ENCODE measurements at regions not wholly inside any gene's neighbourhood (a gene's known extent, or its start where the extent isn't known, plus 50 kb on each side); places are given as distances from the start of the nearest gene placed in this dataset.
"Not testable (repeated sequence)": the region's sequence is repeated elsewhere in the genome, so short reads cannot be mapped to it uniquely, and the experiment has no call there.

DNA sequence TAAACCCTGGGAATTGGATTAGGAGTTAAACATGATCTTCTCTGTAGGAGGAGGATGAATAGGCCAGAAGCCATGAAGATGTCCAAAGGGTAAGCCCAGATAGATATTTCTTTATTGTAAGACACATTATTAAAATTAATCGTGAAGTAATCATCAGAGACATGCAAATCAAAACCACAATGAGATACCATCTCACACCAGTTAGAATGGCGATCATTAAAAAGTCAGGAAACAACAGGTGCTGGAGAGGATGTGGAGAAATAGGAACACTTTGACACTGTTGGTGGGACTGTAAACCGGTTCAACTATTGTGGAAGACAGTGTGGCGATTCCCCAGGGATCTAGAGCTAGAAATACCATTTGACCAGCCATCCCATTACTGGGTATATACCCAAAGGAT, 741.2 kb upstream of the ZNF608 start:
- DNase-seq: not testable (repeated sequence)

DNA sequence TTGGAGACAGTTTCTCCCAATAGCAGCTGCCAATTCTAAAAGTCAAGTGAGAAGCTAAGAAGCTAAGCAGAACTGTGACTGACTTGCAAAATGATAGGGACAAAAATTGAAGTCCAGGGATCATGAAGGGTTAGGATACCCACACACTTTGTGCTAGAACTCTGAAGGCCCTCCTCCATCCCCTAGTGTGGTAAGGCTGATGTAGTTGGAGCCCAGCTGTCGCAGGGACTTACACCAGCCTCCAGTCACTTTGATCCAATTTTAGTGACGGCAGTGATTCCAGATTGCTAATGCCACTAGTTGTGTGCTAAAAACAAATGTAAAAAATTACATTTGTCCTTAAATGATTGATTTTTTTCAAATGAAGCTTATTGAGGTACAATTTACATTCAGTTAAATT, 742.7 kb upstream of the ZNF608 start:
- DNase-seq: no peak

DNA sequence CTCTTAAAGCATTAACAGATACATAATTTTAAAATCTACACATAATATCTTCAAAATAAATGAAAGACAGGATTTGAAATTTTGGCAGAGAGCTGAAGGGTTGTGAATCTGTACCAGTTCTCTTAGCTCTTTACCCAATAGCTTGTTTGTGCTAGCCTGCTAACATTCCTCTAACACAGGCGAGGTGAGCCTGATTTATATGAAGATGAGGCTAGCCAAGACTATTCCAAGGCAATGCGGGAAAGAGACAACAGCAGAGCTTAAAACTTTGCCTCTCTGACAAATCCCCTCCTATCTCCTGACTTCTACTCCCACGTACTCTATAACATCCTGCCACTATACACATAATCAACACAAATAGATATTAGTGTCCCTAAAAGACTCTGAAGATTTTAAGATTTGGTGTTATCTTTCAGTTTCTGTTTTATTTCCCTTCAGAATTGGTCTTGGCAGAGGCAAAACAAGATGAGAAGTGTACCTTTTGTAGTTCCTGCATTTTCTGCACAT, 745.6 kb upstream of the ZNF608 start:
- no peak for DNase-seq

DNA sequence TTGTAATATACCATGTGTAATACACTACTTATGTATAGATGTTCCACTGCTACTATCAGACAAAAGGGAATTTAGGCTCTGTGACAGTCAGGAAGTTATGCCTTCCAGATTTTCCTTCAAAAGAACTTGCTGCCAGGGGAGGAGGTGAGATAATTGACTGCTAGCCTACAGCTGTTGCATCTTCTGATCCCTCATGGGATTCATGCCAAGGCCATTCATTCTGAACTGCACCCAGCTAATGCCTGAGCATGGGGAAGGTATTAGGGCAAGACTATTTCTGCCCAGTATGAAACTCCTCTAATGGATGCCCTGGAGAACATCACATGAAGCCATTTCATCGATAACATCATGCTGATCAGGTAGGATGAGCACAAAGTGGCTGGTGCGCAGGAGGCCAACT, 746.5 kb upstream of the ZNF608 start:
- DNase-seq: no peak

DNA sequence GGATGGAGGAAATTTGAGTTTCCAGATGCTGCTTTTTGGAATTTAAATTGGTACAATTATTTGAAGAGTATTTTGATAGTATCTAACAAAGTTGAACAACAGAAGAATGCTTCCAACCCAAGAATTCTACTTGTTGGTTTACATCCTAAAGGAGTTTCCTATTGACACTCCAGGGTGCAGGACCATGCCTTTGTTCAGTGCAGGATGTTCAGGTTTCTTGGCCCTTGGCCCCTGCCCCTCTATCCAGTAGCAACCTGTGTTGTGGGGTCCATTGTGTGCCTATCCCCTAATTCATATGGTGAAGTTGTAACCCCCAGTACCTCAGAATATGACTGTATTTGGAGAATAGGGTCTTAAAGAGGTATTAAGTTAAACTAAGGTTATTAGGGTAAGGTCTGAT, 750.0 kb upstream of the ZNF608 start:
- DNase-seq: no peak

DNA sequence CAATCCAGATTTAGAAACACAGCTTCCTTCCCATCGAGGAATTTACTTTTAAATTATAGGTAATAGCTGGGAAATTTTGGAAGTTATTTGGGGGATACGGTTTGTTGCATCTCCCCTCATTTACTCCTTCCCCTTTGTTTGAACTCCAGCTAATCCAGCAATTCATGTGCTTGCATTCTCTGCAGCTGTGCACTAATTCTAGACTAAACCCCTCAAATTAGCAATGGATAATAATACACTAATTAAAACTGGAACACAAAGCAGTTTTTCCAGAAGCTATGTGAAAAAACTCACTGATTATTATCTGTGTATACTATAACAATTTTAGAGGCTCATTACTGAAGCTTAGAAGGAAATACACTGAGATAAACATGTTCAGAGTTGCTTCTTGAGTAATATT, 751.2 kb upstream of the ZNF608 start:
- DNase-seq: no peak

DNA sequence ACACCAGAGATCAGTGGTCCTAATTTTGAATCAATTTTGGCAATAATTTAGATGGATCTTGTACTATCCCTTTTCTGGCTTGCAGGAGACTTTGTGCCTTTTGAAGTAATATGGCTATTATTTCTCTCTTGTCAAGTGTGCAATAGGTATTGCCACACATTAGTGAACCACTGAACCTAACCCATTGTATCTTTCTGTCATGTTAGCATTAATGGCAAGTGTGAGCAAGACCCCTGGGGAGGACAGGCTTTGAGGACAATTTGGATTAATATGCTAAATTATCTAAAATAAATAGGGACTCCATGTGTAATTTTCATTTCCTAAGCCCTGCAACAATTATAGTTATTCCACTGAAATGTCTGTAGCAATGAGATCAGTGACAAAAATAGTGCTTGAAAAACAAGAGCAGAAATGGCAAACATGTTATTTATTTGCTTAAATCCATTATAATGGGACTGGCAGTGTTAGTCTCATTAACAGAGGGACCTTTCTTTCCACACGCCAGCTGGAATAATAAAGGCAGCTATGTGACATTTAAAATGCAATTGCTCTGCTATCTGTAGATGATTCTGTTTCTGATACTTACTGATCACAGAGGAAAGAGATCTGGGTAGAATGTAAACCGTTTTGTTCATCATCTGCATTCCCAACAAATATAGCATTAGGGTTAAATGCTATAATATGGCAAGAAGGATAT, 753.3 kb upstream of the ZNF608 start:
- no peak for DNase-seq

DNA sequence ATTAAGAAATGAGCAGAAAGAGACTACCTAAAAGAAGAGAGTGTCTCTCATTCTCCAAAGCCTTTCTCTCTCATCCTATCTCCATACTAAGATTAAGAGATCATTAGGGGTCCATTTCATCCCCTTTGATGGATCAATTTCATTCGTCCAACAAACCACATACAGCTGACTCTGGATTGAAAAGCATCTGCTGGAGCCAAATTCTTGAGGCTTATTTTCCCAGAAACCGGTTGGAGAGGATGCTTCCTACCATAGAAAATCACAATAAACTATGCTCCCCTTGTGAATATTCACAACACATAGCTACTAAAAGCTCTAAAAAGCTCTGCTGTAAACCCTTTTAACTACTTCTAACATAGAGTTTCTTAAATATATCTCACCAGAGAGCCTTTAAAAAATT, 755.0 kb upstream of the ZNF608 start:
- no peak for DNase-seq

DNA sequence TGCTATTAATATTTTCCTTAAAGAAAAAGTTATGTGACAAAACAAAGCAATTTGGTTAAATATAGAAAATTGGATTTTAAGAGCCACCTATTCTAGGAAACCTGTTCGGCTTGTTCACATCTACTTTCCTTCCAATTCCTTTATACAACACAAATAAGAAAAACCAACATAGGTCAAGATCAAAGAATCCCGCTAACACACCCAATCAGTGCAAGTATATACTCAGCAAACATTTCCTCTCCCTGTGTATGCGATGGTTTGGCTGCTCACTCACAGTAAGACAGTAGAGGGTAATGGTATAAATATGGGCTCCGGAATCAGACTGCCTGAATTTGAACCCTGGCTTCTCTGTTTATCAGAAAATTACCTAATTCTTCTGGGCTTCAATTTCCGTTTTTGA, 757.5 kb upstream of the ZNF608 start:
- DNase-seq: no peak

DNA sequence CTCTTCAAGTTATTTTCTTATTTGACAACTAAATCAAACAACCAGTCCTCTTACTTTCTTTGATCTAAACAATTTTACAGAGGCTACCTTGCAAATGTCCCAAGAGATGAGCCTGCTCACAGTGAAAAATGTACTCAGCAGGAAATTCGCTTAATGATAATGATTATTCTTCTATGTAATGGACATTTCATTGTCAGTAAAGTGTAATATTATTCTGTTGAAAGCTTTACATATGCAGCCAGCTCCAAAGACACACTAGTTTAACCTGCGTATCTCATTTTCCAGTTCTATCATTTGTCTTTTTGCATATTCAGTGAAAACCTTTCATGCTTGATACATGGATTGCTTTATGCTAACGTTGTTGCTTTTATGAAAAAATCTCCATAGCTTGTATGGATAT, 758.7 kb upstream of the ZNF608 start:
- no peak for DNase-seq

DNA sequence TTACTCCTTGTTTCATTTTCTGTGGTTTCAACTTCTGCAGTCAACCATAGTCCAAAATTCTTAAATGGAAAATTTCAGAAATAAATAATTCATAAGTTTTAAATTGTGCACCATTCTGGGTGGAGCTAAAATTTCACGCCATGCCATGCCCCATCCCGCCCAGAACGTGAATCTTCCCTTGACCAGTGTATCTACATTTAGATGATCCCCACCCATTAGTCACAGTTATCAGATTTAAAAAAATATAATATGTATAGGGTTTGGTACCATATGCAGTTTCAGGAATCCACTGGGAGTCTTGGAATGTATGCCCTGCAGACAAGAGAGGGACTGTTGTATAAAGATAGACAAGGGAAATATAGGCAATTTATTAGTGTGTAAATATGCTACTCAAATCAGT, 759.7 kb upstream of the ZNF608 start:
- no peak for DNase-seq

DNA sequence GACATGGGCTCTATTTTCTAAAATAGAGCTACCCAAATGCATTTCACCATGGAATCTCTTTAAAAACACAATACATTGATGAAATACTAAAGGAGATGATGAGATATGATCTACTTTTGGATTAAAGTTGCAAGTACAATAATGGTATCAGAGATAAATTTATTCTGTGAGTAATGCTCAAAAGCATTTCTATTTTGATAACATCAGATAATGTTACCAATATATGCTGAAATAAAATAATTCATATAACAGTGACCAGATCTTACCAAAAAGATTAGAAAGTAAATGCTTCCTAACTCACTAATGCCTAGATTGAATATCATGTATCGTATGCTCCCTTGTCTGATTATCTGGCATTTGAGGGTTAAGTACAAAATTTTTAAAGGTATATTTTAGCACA, 761.8 kb upstream of the ZNF608 start:
- DNase-seq: no peak

DNA sequence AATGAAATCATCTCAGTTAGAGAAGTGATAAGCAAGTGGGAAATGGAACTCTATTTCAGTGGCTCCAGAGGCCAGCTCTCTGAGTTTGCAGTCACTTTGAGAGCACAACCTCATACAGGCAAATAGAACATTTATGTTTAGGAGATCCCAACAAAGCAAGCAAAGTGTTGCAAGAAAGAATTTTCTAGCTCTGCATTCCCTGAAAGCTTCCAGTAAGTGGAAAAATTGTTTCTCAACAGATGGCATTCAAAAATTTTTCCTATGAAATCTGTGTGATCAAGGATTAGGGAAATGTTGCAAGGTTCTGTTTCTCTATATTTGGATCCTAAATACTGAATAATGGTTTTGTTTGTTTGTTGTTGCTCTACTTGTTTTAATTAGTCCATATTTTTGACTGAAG, 764.2 kb upstream of the ZNF608 start:
- no peak for DNase-seq

DNA sequence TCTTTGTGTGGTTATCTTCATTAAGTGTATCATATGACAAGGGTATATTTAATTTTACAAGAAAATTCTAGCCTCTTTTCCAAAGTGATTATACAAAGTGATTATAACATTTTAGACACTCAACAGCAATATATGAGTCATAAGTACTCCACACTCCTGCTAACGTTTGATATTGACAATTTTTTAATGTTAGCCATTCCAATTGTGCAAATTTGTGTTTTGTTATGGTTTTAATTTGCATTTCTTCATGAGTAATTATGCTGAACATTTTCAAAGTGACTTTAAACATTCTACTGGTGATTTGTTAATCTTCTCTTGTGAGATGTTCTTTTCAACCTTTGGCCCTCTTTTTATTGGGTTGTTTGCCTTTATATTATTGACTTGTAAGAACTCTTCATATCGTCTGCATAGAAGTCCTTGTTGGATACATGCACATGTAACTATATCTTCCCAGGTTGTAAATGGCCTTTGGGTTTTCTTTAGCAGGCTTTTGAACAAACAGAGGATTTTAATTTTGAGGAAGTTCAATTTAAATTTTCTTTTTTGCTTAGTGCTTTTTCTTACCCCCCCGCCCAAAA, 771.6 kb upstream of the ZNF608 start:
- no peak for DNase-seq

DNA sequence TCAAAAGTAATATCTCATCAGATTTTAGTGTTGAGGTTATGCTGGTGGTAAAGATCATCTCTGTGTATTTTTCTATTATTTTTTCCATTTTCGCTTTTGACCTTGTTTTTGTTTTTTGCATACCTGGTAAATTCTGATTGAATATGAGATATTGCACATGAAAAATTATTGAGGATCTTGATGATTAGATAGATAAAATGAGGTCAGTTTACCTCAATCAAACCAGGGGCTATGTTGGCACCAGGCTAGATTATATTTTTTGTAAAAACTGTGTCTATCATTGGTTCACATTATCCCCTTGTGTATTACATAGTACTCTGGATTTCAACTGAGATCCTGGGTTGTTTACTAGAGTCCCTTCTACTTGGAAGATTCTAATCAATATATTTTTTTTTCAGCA, 774.9 kb upstream of the ZNF608 start:
- no peak for DNase-seq

DNA sequence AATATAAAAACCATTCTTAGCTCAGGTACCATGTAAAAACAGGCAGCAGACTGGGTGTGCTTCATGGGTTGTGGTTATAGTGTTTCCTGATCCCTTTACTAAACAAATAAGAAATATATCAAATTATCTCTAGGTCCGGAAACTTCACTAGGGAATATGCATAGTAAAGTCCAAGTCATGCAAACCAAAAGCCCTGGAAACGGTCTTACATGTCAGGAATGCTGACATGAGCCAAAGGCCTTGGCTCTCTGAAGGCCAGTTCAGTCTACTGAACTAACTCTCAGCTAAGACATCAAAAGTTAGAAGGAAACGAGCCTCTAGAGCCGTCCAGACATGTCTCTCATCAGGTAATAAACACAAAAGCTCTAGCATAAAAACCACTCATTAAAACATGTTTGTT, 778.9 kb upstream of the ZNF608 start:
- no peak for DNase-seq

DNA sequence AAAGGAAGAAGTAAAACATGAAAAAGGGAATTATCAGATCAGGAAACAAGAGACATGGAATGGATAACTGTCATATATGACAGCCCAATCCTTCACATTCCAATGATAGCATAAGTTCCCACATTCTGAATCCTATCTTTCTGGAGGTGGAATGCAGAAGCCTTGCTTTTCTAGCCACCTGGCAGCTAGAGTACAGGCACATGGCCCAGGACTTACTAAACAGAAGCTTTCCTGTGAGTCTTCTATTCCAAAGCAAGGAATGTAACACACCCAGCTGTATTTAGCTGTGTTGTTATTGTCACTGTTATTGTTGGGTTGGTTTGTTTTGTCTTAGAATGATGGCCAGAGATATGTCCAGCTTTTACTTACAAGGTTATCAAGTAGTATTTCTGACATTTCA, 780.5 kb upstream of the ZNF608 start:
- no peak for DNase-seq

DNA sequence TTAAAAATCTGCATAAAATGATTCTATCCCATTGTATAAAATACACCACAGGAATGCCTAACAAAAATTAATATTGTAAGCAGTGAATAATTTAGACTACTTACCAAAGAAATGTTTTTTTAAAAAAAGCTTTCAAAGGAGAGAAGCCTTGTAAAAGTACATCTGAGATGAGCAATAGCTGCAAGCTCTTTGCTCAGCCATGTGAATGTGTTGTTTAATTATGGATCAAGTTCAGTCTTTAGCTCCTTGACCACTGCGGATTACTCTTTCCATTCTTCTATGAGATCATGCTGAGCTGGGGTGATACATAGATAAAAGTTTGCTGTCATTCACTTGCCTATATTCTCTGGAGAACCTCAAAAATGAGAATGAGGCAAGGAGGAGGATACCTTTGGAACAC, 782.4 kb upstream of the ZNF608 start:
- no peak for DNase-seq

DNA sequence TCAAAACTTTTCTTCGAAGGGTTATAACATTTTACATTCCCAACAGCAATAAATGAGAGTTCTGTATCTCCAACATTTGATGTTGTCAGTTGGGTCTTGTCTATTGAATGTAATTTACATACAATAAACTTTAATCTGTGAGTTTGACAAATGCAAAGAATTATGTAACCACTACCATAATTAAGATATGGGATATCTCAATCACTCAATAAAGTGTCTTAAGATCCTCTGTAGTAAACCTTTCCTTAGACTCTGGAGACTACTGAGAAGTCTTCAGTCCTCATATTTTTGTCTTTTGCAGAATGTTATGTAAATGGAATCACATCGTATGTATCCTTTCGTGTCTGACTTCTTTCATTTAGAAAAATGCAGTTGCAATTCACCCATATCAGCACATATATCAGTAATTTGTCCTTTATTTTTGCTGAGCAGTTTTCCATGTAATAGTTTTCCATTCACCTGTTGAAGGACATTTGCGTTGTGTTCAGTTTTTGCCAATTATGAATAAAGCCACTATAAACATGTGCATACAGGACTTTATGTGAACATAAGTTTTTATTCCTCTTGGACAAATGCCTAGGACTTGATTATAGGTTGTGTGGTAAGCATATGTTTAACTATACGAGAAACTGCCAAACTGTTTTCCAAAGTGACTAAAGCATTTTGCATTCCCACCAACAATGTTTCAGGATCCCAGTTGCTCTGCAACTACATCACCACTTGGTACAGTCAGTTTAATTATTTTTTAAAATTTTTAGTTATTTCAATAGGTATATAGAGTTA, 784.6 kb upstream of the ZNF608 start:
- DNase-seq: no peak

DNA sequence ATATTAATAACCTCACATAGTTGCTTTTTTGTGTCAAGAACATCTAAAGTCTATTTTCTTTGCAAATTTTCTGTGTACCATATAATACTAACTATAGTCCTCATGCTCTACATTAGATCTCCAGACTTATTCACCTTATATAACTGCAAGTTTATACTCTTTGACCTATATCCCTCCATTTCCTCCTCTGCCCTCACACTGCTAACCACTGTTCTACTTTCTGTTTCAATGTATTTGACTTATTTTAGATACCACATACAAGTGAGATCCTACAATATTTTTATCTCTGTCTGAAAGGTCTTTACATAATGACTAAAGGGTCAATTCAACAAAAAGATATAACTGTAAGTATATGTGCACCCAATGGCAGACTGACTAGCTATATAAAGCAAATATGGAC, 789.7 kb upstream of the ZNF608 start:
- no peak for DNase-seq

DNA sequence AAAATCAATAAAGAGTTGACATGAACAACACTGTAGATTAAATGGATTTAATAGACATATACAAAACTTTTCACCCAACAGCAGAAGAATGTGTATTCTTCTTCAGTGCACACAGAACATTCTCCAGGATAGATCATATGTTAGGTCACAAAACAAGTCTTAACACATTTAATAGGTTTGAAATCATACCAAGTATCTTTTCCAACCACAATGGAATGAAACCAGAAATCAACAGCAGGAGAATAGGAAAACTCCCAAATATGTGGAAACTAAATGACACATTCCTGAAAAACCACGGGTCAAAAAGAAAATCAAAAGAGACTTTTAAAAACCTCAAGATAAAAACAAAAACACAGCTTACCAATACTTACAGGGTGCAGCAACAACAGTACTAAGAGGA, 790.1 kb upstream of the ZNF608 start:
- no peak for DNase-seq

DNA sequence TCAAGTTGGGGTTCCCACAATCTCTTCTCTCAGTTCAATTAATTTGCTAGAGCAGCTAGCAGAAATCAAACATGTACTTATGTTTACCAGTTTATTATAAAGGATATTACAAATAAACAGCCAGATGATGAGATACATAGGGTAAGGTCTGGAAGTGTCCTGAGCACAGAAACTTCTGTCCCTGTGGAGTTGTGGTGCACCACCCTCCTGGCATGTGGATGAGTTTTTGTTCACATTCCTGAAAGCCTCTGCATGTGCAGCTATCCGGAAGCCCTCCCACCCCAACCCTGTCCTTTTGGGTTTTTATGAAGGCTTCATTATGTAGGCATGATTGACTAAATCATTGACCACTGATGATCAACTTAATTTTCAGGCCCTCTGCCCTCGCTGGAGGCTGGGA, 791.2 kb upstream of the ZNF608 start:
- no peak for DNase-seq

DNA sequence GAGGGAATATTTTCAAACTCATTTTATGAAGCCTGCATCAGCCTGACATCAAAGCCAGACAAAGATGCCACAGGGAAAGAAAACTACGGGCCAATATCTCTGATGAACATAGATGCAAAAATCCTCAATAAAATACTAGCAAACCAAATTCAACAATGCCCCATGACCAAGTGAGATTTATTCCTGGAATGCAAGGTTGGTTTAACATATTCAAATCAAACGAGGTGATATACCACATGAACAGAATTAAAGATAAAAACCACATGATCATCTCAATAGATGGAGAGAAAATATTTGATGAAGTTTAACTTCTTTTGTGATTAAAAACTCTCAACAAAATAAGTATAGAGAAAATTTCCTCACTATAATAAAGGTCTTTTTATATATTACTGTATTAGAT, 792.0 kb upstream of the ZNF608 start:
- DNase-seq: no peak

DNA sequence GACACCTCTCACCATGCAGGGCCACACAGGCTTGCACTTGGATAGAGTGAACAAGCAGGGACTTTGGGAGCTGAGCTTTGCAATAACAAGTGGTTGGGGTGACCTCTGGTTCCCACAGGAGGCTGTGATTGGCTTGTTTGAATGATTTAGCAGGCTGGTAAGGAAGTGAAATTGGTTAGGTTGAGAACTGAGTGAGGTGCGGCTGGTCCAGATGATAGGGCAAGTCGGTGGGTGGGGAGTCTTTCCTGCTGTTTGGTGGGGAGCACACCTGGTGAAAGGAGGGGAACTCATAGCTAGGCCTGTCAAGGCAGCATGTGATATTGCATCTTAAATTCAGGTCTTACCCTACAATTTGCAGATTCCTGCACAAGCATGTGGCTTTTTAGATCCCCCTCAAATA, 794.6 kb upstream of the ZNF608 start:
- DNase-seq: no peak

Data from NCI-H187 (cell line).